Endothelial cell of umbilical vein (primary cell): ENCODE measurements at regions not wholly inside any gene's neighbourhood (a gene's known extent, or its start where the extent isn't known, plus 50 kb on each side); places are given as distances from the start of the nearest gene placed in this dataset.

ENCODE experiments used
- BruUV-seq: library from RNA; stranded (reverse); fragments of 400-500 nt; replicated peaks from 2 replicates; lab custom pipeline; 2021; lab: Mats Ljungman, UMichigan
- CTCF ChIA-PET: fragments of 300-600, 350-600 bp; sonication (Branson Sonifier 250); formaldehyde crosslinking; loops from one replicate; lab custom pipeline; 2021; ENCODE audit warnings: antibody characterized with exemption, inconsistent platforms; lab: Charles Lee
- POLR2A ChIA-PET: fragments of 300-600, 350-600 bp; sonication (Branson Sonifier 250); formaldehyde crosslinking; loops from one replicate; lab custom pipeline; 2021; ENCODE audit warnings: antibody characterized with exemption, inconsistent platforms; lab: Charles Lee
- DNase-seq: peaks from one replicate; pipeline ENCODE4 v3.0.0-alpha.2; 2011; ENCODE audit warnings: low read depth, low spot score
- FAIRE-seq: peaks from 2 replicates; lab custom pipeline; 2011; peaks lifted over from hg19 to GRCh38; lab: Jason Lieb, UNC
- H2AFZ ChIP-seq: 2 replicates; pipeline ENCODE4 v1.6.0; 2012; ENCODE audit warnings: low read depth, low read length, control low read depth, inconsistent platforms
- H3K27ac ChIP-seq: 2 replicates; pipeline ENCODE4 v1.5.1; 2011; ENCODE audit warnings: low read depth, mild to moderate bottlenecking, control low read depth, low read length, moderate library complexity; ENCODE audit not compliant: insufficient read depth
- H3K27me3 ChIP-seq, 2 experiments: 2 replicates each; pipeline versions ENCODE4 v1.6.0 to v1.6.1; 2011; ENCODE audit warnings: low read length in 2 of 2, mixed read lengths in 1 of 2; ENCODE audit not compliant: control insufficient read depth in 2 of 2, insufficient read depth in 2 of 2
- H3K36me3 ChIP-seq, 2 experiments: 2 replicates in 1 of 2; 3 replicates in 1 of 2; pipeline ENCODE4 v1.5.1; 2011; ENCODE audit warnings: low read length in 2 of 2, mild to moderate bottlenecking in 1 of 2, moderate library complexity in 1 of 2; ENCODE audit not compliant: control insufficient read depth in 2 of 2, insufficient read depth in 2 of 2; ENCODE audit errors: extremely low read depth in 1 of 2
- H3K4me1 ChIP-seq: 3 replicates; pipeline ENCODE4 v1.5.1; 2011; ENCODE audit warnings: mild to moderate bottlenecking, low read length; ENCODE audit not compliant: control insufficient read depth, insufficient read depth; ENCODE audit errors: extremely low read depth
- H3K4me2 ChIP-seq: 2 replicates; pipeline ENCODE4 v1.6.1; 2011; ENCODE audit warnings: low read length, control low read depth, mixed read lengths; ENCODE audit not compliant: insufficient read depth
- H3K4me3 ChIP-seq, 3 experiments: fragments of 200-600 bp in 1 of 3; sonication (generic), shearing (Covaris generic) in 1 of 3; replicated peaks in 1 of 3; 2 replicates each; pipeline ENCODE4 v1.5.1; 2011 to 2016; ENCODE audit warnings: control low read depth in 3 of 3, low read length in 3 of 3, mild to moderate bottlenecking in 2 of 3, inconsistent platforms in 1 of 3, low read depth in 1 of 3, moderate library complexity in 1 of 3; ENCODE audit not compliant: insufficient read depth in 1 of 3
- H3K79me2 ChIP-seq: 2 replicates; pipeline ENCODE4 v1.6.0; 2012; ENCODE audit warnings: low read length, inconsistent platforms; ENCODE audit not compliant: control insufficient read depth, insufficient read depth
- H3K9ac ChIP-seq: replicated peaks from 2 replicates; pipeline ENCODE3; 2011; ENCODE audit warnings: low read length, control low read depth; ENCODE audit not compliant: insufficient read depth; ENCODE audit errors: extremely low read depth
- H3K9me1 ChIP-seq: replicated peaks from 3 replicates; pipeline ENCODE4 v1.6.0; 2011; ENCODE audit warnings: mild to moderate bottlenecking, low read length; ENCODE audit not compliant: control insufficient read depth, insufficient read depth; ENCODE audit errors: extremely low read depth
- H3K9me3 ChIP-seq: replicated peaks from 2 replicates; pipeline ENCODE4 v1.5.1; 2012; ENCODE audit warnings: low read length, inconsistent platforms; ENCODE audit not compliant: control insufficient read depth, insufficient read depth
- H4K20me1 ChIP-seq: replicated peaks from 2 replicates; pipeline ENCODE3; 2011; ENCODE audit warnings: mild to moderate bottlenecking, low read length; ENCODE audit not compliant: control insufficient read depth, insufficient read depth; ENCODE audit errors: extremely low read depth
- CTCF ChIP-seq, 2 donors: IDR thresholded peaks; 1 replicate in 1 of 2; 2 replicates in 1 of 2; pipeline ENCODE4 v1.5.1; 2011; ENCODE audit warnings: low read length in 2 of 2, mild to moderate bottlenecking in 2 of 2, moderate library complexity in 2 of 2, control low read depth in 1 of 2, inconsistent platforms in 1 of 2, low read depth in 1 of 2; ENCODE audit not compliant: insufficient read depth in 1 of 2; ENCODE audit errors: extremely low read depth in 1 of 2
- EZH2 ChIP-seq: IDR thresholded peaks from 2 replicates; pipeline ENCODE4 v1.6.1; 2012; ENCODE audit warnings: borderline replicate concordance, low read depth, mild to moderate bottlenecking, moderate library complexity, low read length, inconsistent platforms; ENCODE audit not compliant: severe bottlenecking
- FOS ChIP-seq: IDR thresholded peaks from 2 replicates; pipeline ENCODE4 v1.6.1; 2011; ENCODE audit warnings: mild to moderate bottlenecking, low read length, moderate library complexity, borderline replicate concordance; ENCODE audit not compliant: insufficient read depth
- GATA2 ChIP-seq: IDR thresholded peaks from 2 replicates; pipeline ENCODE4 v1.7.0; 2011; ENCODE audit warnings: low read depth, mild to moderate bottlenecking, moderate library complexity, mixed read lengths, low read length; ENCODE audit not compliant: insufficient read length, insufficient read depth
- JUN ChIP-seq: IDR thresholded peaks from 2 replicates; pipeline ENCODE4 v1.6.1; 2011; ENCODE audit warnings: borderline replicate concordance, low read depth; ENCODE audit not compliant: insufficient read length, insufficient read depth
- MAX ChIP-seq: IDR thresholded peaks from 2 replicates; pipeline ENCODE4 v1.6.1; 2011; ENCODE audit not compliant: insufficient read depth, insufficient read length
- MYC ChIP-seq: IDR thresholded peaks from one replicate; pipeline ENCODE4 v1.6.1; 2011; ENCODE audit warnings: mild to moderate bottlenecking, low read depth, low read length
- POLR2A ChIP-seq: IDR thresholded peaks from 2 replicates; pipeline ENCODE4 v1.6.1; 2012; ENCODE audit warnings: low read depth, mild to moderate bottlenecking, control low read depth, low read length
- POLR2AphosphoS5 ChIP-seq: IDR thresholded peaks from 2 replicates; pipeline ENCODE4 v1.6.1; 2012; ENCODE audit warnings: low read depth, mild to moderate bottlenecking, control low read depth, low read length, moderate library complexity; ENCODE audit not compliant: insufficient read depth
- dilution Hi-C: fragments of 300-500 bp; cut with MboI; formaldehyde crosslinking; loops from one replicate; pipeline ENCODE4 v1.15.0; 2019; ENCODE audit warnings: low sequenced_read_pairs; ENCODE audit not compliant: extremely low pct_ligation_motif_present
- intact Hi-C: fragments of 100-400 bp; cut with micrococcal nuclease; formaldehyde crosslinking; loops from one replicate; pipeline ENCODE4 v1.10.0; 2022

GRCh38 chr17:77728474-77728795, 230.1 kb upstream of the TNRC6C start:
- FAIRE-seq (no peak), DNase-seq (no peak)
- dilution Hi-C loops, result no loop called here
- Histone ChIP-seq H3K4me1 (no peaks in the 10 kb centered on the region), H3K9me3 (no peaks in the 10 kb centered on the region), H3K9me1 (no peaks in the 10 kb centered on the region), H3K9ac (no peak overlapping the region), H4K20me1 (no peaks in the 10 kb centered on the region), H3K4me2 (no peak overlapping the region), H3K4me3 (no peak overlapping the region), H2AFZ (no peak overlapping the region), H3K79me2 (no peaks in the 10 kb centered on the region), H3K27me3 (peaks cover 5 to 7% of the 10 kb centered on the region in 2 experiments), H3K27ac (no peak overlapping the region), H3K36me3 (no peaks in the 10 kb centered on the region)
- CTCF ChIA-PET, result no interaction called here
- intact Hi-C loops, result no loop called here
- POLR2A ChIA-PET, result no interaction called here
- TF ChIP-seq GATA2 (no peak), EZH2 (no peak), POLR2A (no peak), JUN (no peak), MYC (no peak), CTCF (IDR thresholded peaks at IDR 0.05; ENCODE audit: extremely low read depth in 1 of 2, insufficient read depth in 1 of 2, low read depth in 1 of 2, low read length in 2 of 2) (no peak), POLR2AphosphoS5 (no peak), FOS (no peak), MAX (no peak)
- BruUV-seq, result no TSS peak
